SH-SY5Y (cell line): ENCODE measurements at regions not wholly inside any gene's neighbourhood (a gene's known extent, or its start where the extent isn't known, plus 50 kb on each side); places are given as distances from the start of the nearest gene placed in this dataset.

Experiments
- GATA2 ChIP-seq: IDR thresholded peaks from 2 replicates; pipeline ENCODE4 v1.6.1; 2011; ENCODE audit warnings: mild to moderate bottlenecking, low read depth, low read length
- GATA3 ChIP-seq: IDR thresholded peaks from 2 replicates; pipeline ENCODE4 v1.6.1; 2011; ENCODE audit warnings: low read depth, mild to moderate bottlenecking, low read length, moderate library complexity

GRCh38 chr13:81223778-81224177 is 882.9 kb upstream of the SPRY2 start:
- TF ChIP-seq GATA3: no peak
- TF ChIP-seq GATA2: no peak
